DND-41 (cell line): ENCODE measurements at regions not wholly inside any gene's neighbourhood (a gene's known extent, or its start where the extent isn't known, plus 50 kb on each side); places are given as distances from the start of the nearest gene placed in this dataset.

Experiments
- ATAC-seq: fragments of 200-7000 bp; cut with Tn5 transposase; 3 replicates; pipeline ENCODE4 v1.9.1; 2021; ENCODE audit warnings: low read depth; ENCODE audit not compliant: insufficient read depth
- DNase-seq: peaks from one replicate; pipeline ENCODE4 v3.0.0-alpha.2; 2020
- H2AFZ ChIP-seq: 2 replicates; pipeline ENCODE4 v1.6.0; 2012; ENCODE audit warnings: low read depth, low read length
- H3K27ac ChIP-seq: 2 replicates; pipeline ENCODE4 v1.5.1; 2012; ENCODE audit warnings: low read length, inconsistent platforms
- H3K27me3 ChIP-seq: fragments of 200-600 bp; sonication (generic); 2 replicates; pipeline ENCODE4 v1.6.0; 2012; ENCODE audit warnings: low read length, mild to moderate bottlenecking, inconsistent platforms; ENCODE audit not compliant: insufficient read depth, poor library complexity
- H3K36me3 ChIP-seq: 2 replicates; pipeline ENCODE4 v1.5.1; 2012; ENCODE audit warnings: low read length, inconsistent platforms; ENCODE audit not compliant: insufficient read depth
- H3K4me1 ChIP-seq: 2 replicates; pipeline ENCODE4 v1.5.1; 2012; ENCODE audit warnings: mild to moderate bottlenecking, low read length; ENCODE audit not compliant: insufficient read depth
- H3K4me2 ChIP-seq: 2 replicates; pipeline ENCODE4 v1.6.0; 2012; ENCODE audit warnings: mild to moderate bottlenecking, moderate library complexity, low read length, inconsistent platforms; ENCODE audit not compliant: insufficient read depth
- H3K4me3 ChIP-seq, 2 experiments: fragments of 200-600 bp in 1 of 2; shearing (Covaris generic) in 1 of 2; 2 replicates each; pipeline ENCODE4 v1.5.1; 2012 to 2016; ENCODE audit warnings: inconsistent platforms in 2 of 2, low read length in 2 of 2, mild to moderate bottlenecking in 2 of 2, low read depth in 1 of 2, moderate library complexity in 1 of 2
- H3K79me2 ChIP-seq: 2 replicates; pipeline ENCODE4 v1.6.0; 2012; ENCODE audit warnings: low read length, inconsistent platforms; ENCODE audit not compliant: insufficient read depth
- H3K9ac ChIP-seq: 2 replicates; pipeline ENCODE4 v1.6.0; 2012; ENCODE audit warnings: low read depth, mild to moderate bottlenecking, inconsistent platforms, low read length, moderate library complexity
- H3K9me3 ChIP-seq: 2 replicates; pipeline ENCODE4 v1.5.1; 2012; ENCODE audit warnings: low read length, moderate library complexity, mild to moderate bottlenecking, inconsistent platforms; ENCODE audit not compliant: insufficient read depth, severe bottlenecking
- H4K20me1 ChIP-seq: 2 replicates; pipeline ENCODE4 v1.6.0; 2012; ENCODE audit warnings: low read length; ENCODE audit not compliant: insufficient read depth
- EZH2 ChIP-seq: IDR thresholded peaks from 3 replicates; pipeline ENCODE4 v1.6.1; 2012; ENCODE audit warnings: borderline replicate concordance, low read depth, mild to moderate bottlenecking, moderate library complexity, low read length, inconsistent platforms; ENCODE audit not compliant: severe bottlenecking
- TF ChIP-seq, protein P1 (sequence below): IDR thresholded peaks from 2 replicates; pipeline ENCODE4 v1.5.1; 2012; ENCODE audit warnings: borderline replicate concordance, low read length, moderate library complexity, mild to moderate bottlenecking; ENCODE audit not compliant: poor library complexity, severe bottlenecking; ENCODE audit errors: extremely low read depth

- TF ChIP-seq EZH2, result no peak
- TF ChIP-seq, protein P1, sequence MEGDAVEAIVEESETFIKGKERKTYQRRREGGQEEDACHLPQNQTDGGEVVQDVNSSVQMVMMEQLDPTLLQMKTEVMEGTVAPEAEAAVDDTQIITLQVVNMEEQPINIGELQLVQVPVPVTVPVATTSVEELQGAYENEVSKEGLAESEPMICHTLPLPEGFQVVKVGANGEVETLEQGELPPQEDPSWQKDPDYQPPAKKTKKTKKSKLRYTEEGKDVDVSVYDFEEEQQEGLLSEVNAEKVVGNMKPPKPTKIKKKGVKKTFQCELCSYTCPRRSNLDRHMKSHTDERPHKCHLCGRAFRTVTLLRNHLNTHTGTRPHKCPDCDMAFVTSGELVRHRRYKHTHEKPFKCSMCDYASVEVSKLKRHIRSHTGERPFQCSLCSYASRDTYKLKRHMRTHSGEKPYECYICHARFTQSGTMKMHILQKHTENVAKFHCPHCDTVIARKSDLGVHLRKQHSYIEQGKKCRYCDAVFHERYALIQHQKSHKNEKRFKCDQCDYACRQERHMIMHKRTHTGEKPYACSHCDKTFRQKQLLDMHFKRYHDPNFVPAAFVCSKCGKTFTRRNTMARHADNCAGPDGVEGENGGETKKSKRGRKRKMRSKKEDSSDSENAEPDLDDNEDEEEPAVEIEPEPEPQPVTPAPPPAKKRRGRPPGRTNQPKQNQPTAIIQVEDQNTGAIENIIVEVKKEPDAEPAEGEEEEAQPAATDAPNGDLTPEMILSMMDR, result no peak
- DNase-seq, result no peak
- Histone ChIP-seq H3K27me3 (no peaks in the 10 kb centered on the region), H3K27ac (no peak overlapping the region), H3K4me1 (no peaks in the 10 kb centered on the region), H3K4me3 (no peak overlapping the region), H3K36me3 (no peaks in the 10 kb centered on the region), H3K9ac (no peak overlapping the region), H4K20me1 (no peaks in the 10 kb centered on the region), H2AFZ (no peak overlapping the region), H3K79me2 (no peaks in the 10 kb centered on the region), H3K9me3 (peaks cover 4% of the 10 kb centered on the region), H3K4me2 (no peak overlapping the region)
- no peak for ATAC-seq
Observed at GRCh38 chr12:127567531-127567930, 699.4 kb upstream of the TMEM132C start.

DNA sequence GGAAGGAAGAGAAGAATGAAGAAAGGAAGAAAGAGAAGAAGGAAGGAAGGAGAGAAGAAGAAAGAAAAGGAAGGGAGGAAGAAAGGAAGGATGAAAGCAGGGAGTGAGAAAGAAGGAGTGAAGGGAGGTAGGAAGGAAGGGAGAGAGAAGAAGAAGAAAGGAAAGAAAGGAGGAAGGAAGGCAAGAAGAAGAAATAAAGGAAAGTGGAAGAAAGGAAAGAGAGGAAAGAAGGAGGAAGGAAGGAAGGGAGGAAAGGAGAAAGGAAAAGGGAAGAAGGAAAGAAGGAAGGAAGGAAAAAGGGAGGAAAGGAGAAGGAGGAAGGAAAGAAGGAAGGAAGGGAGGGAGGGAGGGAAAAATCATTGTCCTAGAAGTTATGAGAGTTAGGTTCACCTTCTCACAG is 696.6 kb upstream of the TMEM132C start:
- TF ChIP-seq EZH2, result no peak
- TF ChIP-seq, protein P1, result no peak
- ATAC-seq, result no peak
- H3K27me3 ChIP-seq, result no peaks in the 10 kb centered on the region
- H3K4me1 ChIP-seq, result no peaks in the 10 kb centered on the region
- no peak for DNase-seq
- no peaks in the 10 kb centered on the region for H3K9me3 ChIP-seq
- no peaks in the 10 kb centered on the region for H3K79me2 ChIP-seq
- H3K27ac ChIP-seq, result no peak overlapping the region
- H3K9ac ChIP-seq, result no peak overlapping the region
- no peak overlapping the region for H2AFZ ChIP-seq
- H3K36me3 ChIP-seq, result no peaks in the 10 kb centered on the region
- no peak overlapping the region for H3K4me2 ChIP-seq
- no peak overlapping the region for H3K4me3 ChIP-seq
- no peaks in the 10 kb centered on the region for H4K20me1 ChIP-seq

DNA sequence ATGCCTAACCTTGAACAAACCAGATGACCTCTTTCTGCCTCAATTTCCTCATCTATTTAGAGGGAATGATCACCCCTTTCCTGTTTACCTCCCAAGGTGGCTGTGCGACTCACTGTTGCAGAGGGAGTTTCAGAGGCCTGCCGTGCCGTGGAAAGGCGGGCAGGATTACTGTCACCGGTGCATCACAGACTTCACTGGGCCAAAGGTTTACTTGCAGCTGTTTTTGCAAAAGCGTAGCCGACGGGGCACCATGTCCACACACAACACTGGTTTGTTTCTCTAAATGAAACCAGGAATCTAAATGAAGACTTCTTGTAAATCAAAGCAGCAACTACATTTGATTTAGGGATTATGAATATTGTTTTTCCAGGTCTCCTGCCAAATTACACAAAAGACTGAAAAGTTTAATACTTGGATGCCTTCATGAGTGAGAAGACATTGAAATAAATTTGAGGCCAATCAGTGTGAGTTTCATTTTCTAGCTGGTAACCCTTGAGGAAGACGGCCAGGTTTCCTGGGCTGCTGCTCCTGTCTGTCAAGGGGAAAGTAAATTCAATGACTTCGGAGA is 696.1 kb upstream of the TMEM132C start:
- Histone ChIP-seq H3K4me2 (no peak overlapping the region), H3K27ac (no peak overlapping the region), H3K4me1 (no peaks in the 10 kb centered on the region), H3K4me3 (no peak overlapping the region), H3K36me3 (no peaks in the 10 kb centered on the region), H3K79me2 (no peaks in the 10 kb centered on the region), H4K20me1 (no peaks in the 10 kb centered on the region), H3K27me3 (no peaks in the 10 kb centered on the region), H3K9ac (no peak overlapping the region), H3K9me3 (no peaks in the 10 kb centered on the region), H2AFZ (no peak overlapping the region)
- DNase-seq (no peak), ATAC-seq (no peak)
- TF ChIP-seq, protein P1, result no peak

DNA sequence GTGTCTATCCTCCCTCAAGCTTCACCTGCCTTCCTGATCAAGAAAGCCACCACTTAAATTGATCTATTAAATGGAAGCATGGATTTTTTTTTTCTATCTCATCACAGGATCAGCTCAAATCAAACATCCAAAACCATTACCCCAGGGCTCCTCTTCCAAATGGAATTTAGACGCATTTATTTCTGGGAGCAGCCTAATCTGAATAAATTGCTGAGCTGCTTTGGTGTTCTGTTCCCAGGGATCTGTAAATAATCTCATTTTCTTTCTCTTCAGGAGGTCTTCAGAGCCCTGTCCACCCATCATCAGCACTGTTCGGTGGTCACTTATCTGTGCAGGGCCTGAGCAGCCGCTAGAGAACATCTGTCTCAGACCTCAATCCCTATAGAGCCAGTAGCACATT is 695.4 kb upstream of the TMEM132C start:
- ATAC-seq (no peak), DNase-seq (no peak)
- Histone ChIP-seq H3K36me3 (no peaks in the 10 kb centered on the region), H3K9me3 (no peaks in the 10 kb centered on the region), H3K4me1 (no peaks in the 10 kb centered on the region), H3K27me3 (no peaks in the 10 kb centered on the region), H4K20me1 (no peaks in the 10 kb centered on the region), H3K4me3 (no peak overlapping the region), H3K27ac (no peak overlapping the region), H3K4me2 (no peak overlapping the region), H2AFZ (no peak overlapping the region), H3K9ac (no peak overlapping the region), H3K79me2 (no peaks in the 10 kb centered on the region)
- TF ChIP-seq EZH2, result no peak
- TF ChIP-seq, protein P1, result no peak
